ENCODE measurements at regions not wholly inside any gene's neighbourhood (a gene's known extent, or its start where the extent isn't known, plus 50 kb on each side); places are given as distances from the start of the nearest gene placed in this dataset.

GRCh38 chr10:131789516-131789915 is 111.3 kb upstream of the PPP2R2D start:
- no peak for TF ChIP-seq GATA2 (IDR thresholded peaks at IDR 0.05; ENCODE audit: low read depth, low read length)
- TF ChIP-seq GATA3 (IDR thresholded peaks at IDR 0.05; ENCODE audit: low read depth, low read length), result no peak

All from SH-SY5Y (cell line).